ENCODE measurements at regions not wholly inside any gene's neighbourhood (a gene's known extent, or its start where the extent isn't known, plus 50 kb on each side); places are given as distances from the start of the nearest gene placed in this dataset.
"Not testable (repeated sequence)": the region's sequence is repeated elsewhere in the genome, so short reads cannot be mapped to it uniquely, and the experiment has no call there.

- DNase-seq (ENCODE audit: low spot score), result not testable (repeated sequence)
Observed at GRCh38 chr1:242912855-242913254, 342.2 kb downstream of the CEP170 start.

GRCh38 chr1:242900558-242900957 is 354.5 kb downstream of the CEP170 start:
- DNase-seq (ENCODE audit: low spot score), result not testable (repeated sequence)

- no peak for DNase-seq (ENCODE audit: low spot score)
Observed at GRCh38 chr1:242890192-242890741, 364.8 kb downstream of the CEP170 start.

GRCh38 chr1:242886137-242886536 is 361.6 kb upstream of the PLD5 start:
- DNase-seq (ENCODE audit: low spot score), result no peak

DNA sequence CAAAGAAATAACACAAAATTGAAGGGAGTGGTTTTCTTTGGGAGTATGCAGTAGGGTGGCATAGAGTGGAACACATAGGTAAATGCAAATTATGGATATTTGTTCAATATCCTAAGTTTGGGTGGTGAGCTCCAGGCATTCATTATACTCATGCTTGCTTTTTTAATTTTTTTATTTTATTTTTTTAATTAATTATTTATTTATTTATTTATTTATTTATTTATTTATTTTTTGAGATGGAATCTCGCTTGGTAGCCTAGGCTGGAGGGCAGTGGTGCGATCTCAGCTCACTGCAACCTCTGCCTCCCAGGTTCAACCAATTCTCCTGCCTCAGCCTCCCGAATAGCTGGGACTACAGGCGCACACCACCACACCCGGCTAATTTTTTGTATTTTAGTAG is 355.5 kb upstream of the PLD5 start:
- not testable (repeated sequence) for DNase-seq (ENCODE audit: low spot score)

DNA sequence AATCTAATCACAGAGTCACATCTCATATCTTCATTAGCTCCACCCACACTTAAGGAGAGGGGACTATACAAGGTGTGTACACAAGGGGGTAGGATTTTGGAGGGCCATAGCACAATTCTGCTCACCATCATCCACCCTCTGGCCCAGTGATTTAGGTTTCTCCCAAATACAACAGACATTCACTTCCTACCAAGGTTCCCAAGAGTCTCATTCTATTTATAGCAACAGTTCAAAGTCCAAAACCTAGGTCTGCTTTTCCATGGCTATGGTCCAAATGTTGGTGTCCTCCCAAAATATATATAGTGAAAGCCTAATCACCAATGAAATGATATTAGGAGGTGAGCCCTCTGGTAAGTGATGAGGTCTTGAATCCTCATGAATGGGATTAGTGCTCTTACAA is 353.2 kb upstream of the PLD5 start:
- no peak for DNase-seq (ENCODE audit: low spot score)

- no peak for DNase-seq (ENCODE audit: low spot score)
Observed at GRCh38 chr1:242877229-242877628, 352.7 kb upstream of the PLD5 start.

DNA sequence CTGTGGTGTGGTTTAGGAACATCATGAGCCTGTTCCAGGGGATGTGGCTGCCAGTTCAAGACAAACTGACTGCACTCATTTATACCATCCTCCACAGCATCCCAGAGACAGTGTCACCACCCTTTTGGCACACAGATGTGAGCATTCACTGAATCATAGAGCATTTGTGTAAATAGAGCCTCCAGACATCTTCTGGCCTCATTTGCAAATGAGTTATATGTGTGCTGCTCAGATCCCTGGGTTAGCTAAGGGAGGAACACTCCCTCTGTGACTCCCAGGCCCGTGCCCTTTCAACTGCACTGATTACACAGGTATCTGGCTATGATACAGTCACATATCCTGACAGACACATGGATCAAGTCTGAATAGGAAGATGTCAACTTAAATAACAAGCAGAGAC is 351.5 kb upstream of the PLD5 start:
- no peak for DNase-seq (ENCODE audit: low spot score)

DNA sequence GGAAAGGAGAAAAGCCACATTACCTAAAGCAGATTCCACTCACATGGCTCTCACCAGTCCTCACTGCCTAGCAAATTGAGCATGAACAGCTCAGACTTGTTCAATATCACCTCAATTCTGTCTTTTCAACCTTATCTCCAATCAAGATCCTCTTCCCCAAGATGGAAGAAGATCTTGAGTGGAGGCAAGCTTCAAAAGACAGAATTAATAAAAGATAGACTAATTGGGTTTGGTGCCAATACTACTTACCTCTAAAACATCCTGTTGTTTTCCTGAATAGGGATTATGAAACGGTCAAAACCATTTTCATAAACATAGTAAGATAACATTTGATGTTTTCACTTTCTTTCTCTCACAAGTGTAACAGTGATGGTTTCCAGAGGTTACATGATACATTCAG is 349.2 kb upstream of the PLD5 start:
- no peak for DNase-seq (ENCODE audit: low spot score)

- no peak for DNase-seq (ENCODE audit: low spot score)
Observed at GRCh38 chr1:242872521-242872920, 348.0 kb upstream of the PLD5 start.

DNA sequence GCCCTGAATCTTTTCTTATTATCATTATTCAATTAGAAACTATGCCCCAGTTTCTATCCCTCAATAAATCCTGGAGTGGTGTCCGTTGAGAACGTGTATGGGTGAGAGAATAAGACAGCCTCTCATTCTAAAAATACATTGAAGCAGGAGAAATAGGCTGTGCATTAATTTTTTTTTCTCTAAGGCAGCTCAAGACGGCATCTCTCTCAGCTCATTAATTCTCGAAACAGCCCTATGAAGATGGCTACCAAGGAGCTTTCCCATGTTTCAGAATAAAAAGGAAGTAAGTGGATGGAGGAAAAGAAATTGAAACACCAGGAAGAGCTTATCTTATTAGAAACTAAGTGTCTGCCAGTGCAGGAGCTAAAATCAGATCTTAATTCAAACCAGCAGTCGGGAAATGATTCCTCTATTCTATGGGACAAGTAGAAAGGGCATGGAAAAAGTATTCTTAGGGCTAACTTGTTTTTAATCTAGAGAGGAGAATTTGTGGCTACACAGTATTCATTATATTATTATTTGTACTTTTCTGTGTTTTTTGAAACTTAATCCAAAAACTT is 347.1 kb upstream of the PLD5 start:
- DNase-seq (ENCODE audit: low spot score), result no peak

DNA sequence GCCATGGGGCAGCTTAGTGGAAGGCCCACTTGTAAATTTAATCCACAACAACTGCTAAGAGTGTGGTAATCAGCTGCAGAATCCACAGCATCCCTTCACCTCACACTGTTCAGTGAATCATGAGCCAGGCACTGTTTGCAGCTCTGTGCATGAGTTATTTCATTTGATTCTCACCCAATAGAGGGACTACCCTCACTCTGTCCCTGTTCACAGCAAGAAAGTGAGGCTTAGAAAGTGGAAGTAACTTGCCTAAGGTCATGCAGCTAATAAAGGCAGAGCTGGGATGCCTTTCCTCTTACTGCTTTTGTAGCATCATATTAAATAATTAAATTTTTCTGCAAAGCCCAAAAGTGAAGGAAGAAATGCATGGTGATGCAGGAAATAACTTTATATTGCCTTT is 346.5 kb upstream of the PLD5 start:
- DNase-seq (ENCODE audit: low spot score), result no peak

GRCh38 chr1:242856289-242856688 is 331.8 kb upstream of the PLD5 start:
- no peak for DNase-seq (ENCODE audit: low spot score)

- no peak for DNase-seq (ENCODE audit: low spot score)
Observed at GRCh38 chr1:242854466-242854865, 330.0 kb upstream of the PLD5 start.

- no peak for DNase-seq (ENCODE audit: low spot score)
Observed at GRCh38 chr1:242847390-242847993, 323.0 kb upstream of the PLD5 start.

- DNase-seq (ENCODE audit: low spot score), result no peak
Observed at GRCh38 chr1:242842094-242842493, 317.6 kb upstream of the PLD5 start.

DNA sequence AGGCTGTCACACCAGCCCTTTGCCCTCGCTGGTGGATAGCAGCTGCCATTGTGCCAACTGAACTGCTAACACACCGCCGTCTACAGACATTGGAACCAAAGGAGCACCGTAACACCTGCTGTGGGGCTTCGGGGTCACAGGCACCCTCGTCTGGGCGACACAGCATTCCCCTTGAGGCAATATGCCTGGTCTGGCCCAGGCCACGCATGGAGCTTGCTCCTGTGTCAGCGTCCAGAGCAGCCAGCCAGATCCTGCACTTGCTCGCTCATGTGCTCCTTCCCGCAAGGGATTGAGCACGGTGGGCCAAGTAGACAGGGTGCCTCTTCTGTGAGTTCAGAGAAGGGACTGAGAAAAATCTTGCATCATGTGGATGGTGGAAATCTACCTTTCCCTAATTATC is 314.6 kb upstream of the PLD5 start:
- no peak for DNase-seq (ENCODE audit: low spot score)

- DNase-seq (ENCODE audit: low spot score), result no peak
Observed at GRCh38 chr1:242836423-242836822, 311.9 kb upstream of the PLD5 start.

- peak; percentile 76 for DNase-seq (ENCODE audit: low spot score)
Observed at GRCh38 chr1:242828828-242829227, 304.3 kb upstream of the PLD5 start.

GRCh38 chr1:242828199-242828598 is 303.7 kb upstream of the PLD5 start:
- DNase-seq (ENCODE audit: low spot score), result peak; percentile 50

DNA sequence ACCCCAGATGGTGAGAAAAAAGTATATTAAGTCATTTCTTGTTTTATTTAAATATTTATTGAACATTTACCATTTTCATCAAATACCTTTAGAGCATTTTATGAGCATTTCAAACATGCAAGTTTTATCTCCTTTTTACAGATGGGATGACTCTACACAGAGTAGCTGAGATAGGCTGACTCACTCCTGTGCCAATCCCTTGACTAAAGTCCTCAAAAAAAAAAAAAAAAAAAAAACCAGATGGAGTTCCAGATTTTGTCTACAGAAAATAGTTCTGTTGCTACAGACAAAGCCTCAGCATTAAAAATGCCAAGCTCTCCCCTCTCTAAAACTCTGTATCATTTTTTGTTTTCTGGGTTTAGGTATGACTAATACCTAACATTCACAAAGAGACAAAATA is 303.0 kb upstream of the PLD5 start:
- no peak for DNase-seq (ENCODE audit: low spot score)

DNA sequence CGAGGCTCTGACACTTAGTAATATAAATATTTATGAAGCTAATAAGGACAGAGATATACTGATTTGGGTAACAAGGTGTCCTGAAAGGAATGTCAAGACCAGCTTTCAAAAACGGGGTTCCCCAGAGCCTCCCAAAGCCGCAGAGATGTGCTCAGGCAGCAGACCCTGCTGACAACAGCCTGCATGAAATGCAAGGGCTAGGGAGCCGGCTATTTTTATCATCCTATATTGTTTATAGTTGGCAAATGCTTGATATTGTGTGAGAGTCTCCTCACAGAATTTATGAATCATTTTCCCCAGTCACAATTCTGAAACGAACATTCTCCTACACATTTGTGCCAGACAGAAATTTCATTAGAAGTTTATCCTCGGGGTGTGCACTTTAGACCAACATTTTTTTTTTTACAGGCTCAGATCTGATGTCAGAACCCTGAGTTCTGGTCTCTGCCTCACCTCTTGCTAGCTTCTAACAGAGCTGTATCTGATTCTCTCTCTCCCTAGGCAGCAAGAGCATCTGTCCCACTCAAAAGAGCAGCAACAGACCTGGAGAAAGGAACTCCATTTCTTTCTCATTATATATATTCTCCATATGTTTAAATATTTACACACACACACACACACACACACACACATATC is 302.3 kb upstream of the PLD5 start:
- no peak for DNase-seq (ENCODE audit: low spot score)

DNA sequence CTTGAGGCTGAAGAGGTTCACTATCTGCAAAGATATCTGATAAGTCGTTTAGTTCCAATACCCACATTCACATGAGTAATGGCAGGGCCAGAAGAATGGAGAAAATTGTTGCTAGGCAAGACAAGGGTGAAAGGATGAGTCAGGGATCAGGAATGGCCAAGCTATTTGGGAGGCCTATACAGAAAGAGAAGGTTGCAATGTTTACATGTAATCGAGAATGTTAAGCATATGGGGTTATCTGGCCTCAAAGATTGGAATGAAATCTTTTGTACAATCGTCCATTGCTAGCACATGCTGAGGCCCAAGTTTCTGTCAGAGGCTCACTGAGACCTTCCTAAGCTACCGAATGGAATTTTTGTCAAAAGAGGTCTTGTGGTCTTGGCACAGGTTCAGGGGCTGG is 299.9 kb upstream of the PLD5 start:
- DNase-seq (ENCODE audit: low spot score), result no peak

All from putamen (tissue), 1 donor.